SK-N-SH (cell line): ENCODE measurements at regions not wholly inside any gene's neighbourhood (a gene's known extent, or its start where the extent isn't known, plus 50 kb on each side); places are given as distances from the start of the nearest gene placed in this dataset.

ENCODE experiments used
- CTCF ChIA-PET: fragments of 300-600, 350-600 bp; formaldehyde crosslinking; extraction: SDS; loops from one replicate; lab custom pipeline; 2021; lab: Yijun Ruan, JAX
- POLR2A ChIA-PET: fragments of 350-600 bp; sonication (Branson Sonifier 250); formaldehyde crosslinking; extraction: SDS; loops from one replicate; lab custom pipeline; 2020; ENCODE audit warnings: antibody characterized with exemption, inconsistent platforms; lab: Yijun Ruan, JAX
- DNase-seq: peaks from one replicate; pipeline ENCODE4 v3.0.0; 2012
- H2AFZ ChIP-seq: fragments of 200-600 bp; sonication (generic); 2 replicates; pipeline ENCODE4 v1.8.1; 2016; ENCODE audit warnings: antibody characterized with exemption, mild to moderate bottlenecking, low read depth
- H3F3A ChIP-seq: fragments of 200-600 bp; sonication (generic); replicated peaks from 2 replicates; pipeline ENCODE3; 2016; ENCODE audit warnings: antibody characterized with exemption, mild to moderate bottlenecking; ENCODE audit not compliant: insufficient read depth
- H3K27ac ChIP-seq, 2 experiments: fragments of 200-500 bp in 1 of 2; fragments of 200-600 bp in 1 of 2; sonication (Bioruptor generic) in 1 of 2; sonication (generic), shearing (Covaris generic) in 1 of 2; 2 replicates each; pipeline versions ENCODE4 v1.5.1 to v1.6.1; 2014 to 2016; ENCODE audit warnings: low read depth in 2 of 2, inconsistent platforms in 1 of 2, low read length in 1 of 2, mild to moderate bottlenecking in 1 of 2, mixed read lengths in 1 of 2
- H3K27me3 ChIP-seq: fragments of 200-600 bp; sonication (generic), shearing (Covaris generic); 2 replicates; pipeline ENCODE4 v1.6.1; 2016; ENCODE audit warnings: mixed run types; ENCODE audit not compliant: insufficient read depth
- H3K36me3 ChIP-seq, 2 experiments: fragments of 200-500 bp in 1 of 2; fragments of 200-600 bp in 1 of 2; sonication (Bioruptor generic) in 1 of 2; sonication (generic) in 1 of 2; replicated peaks in 1 of 2; 2 replicates each; pipeline versions ENCODE3 to v1.5.1; 2014 to 2016; ENCODE audit warnings: low read length in 1 of 2, mild to moderate bottlenecking in 1 of 2; ENCODE audit not compliant: insufficient read depth in 2 of 2, control insufficient read depth in 1 of 2
- H3K4me1 ChIP-seq, 2 experiments: fragments of 200-500 bp in 1 of 2; fragments of 200-600 bp in 1 of 2; sonication (Bioruptor generic) in 1 of 2; sonication (generic), shearing (Covaris generic) in 1 of 2; 2 replicates each; pipeline versions ENCODE4 v1.5.1 to v1.6.1; 2014 to 2016; ENCODE audit warnings: low read depth in 1 of 2, low read length in 1 of 2, mixed run types in 1 of 2; ENCODE audit not compliant: insufficient read depth in 2 of 2, control insufficient read depth in 1 of 2
- H3K4me2 ChIP-seq: fragments of 200-600 bp; sonication (generic), shearing (Covaris generic); 2 replicates; pipeline ENCODE4 v1.6.1; 2017; ENCODE audit warnings: mixed run types
- H3K4me3 ChIP-seq, 2 experiments: fragments of 200-500 bp in 1 of 2; fragments of 200-600 bp in 1 of 2; sonication (Bioruptor generic) in 1 of 2; sonication (generic), shearing (Covaris generic) in 1 of 2; 2 replicates each; pipeline versions ENCODE4 v1.5.1 to v1.8.1; 2014 to 2016; ENCODE audit warnings: low read depth in 2 of 2, inconsistent platforms in 1 of 2, low read length in 1 of 2, mild to moderate bottlenecking in 1 of 2, mixed read lengths in 1 of 2, moderate library complexity in 1 of 2
- H3K79me2 ChIP-seq: fragments of 200-600 bp; sonication (generic); 2 replicates; pipeline ENCODE4 v1.8.1; 2017; ENCODE audit warnings: mild to moderate bottlenecking; ENCODE audit not compliant: insufficient read depth
- H3K9ac ChIP-seq: fragments of 200-600 bp; sonication (generic); 2 replicates; pipeline ENCODE4 v1.6.1; 2017; ENCODE audit warnings: mixed run types
- H3K9me2 ChIP-seq: fragments of 200-600 bp; sonication (generic); 2 replicates; pipeline ENCODE4 v1.6.1; 2017; ENCODE audit warnings: mixed run types
- H3K9me3 ChIP-seq: fragments of 200-600 bp; sonication (generic); 2 replicates; pipeline ENCODE4 v1.6.1; 2017; ENCODE audit warnings: mixed run types, mild to moderate bottlenecking, moderate library complexity
- H4K20me1 ChIP-seq: fragments of 200-600 bp; sonication (generic); 2 replicates; pipeline ENCODE4 v1.6.1; 2017; ENCODE audit warnings: mild to moderate bottlenecking, mixed run types; ENCODE audit not compliant: insufficient read depth
- EZH2phosphoT487 ChIP-seq: fragments of 200-600 bp; sonication (generic); IDR thresholded peaks from 2 replicates; pipeline ENCODE4 v1.6.1; 2017; ENCODE audit warnings: low read depth, mixed run types, mild to moderate bottlenecking, antibody characterized with exemption, moderate library complexity, borderline replicate concordance
- FOXM1 ChIP-seq: IDR thresholded peaks from 2 replicates; pipeline ENCODE4 v1.4.0; 2012; ENCODE audit warnings: low read depth, mild to moderate bottlenecking
- GABPA ChIP-seq: IDR thresholded peaks from 2 replicates; pipeline ENCODE4 v1.4.0; 2012; ENCODE audit warnings: low read depth, mild to moderate bottlenecking
- MEF2A ChIP-seq: IDR thresholded peaks from 2 replicates; pipeline ENCODE4 v1.4.0; 2012; ENCODE audit warnings: low read depth, borderline replicate concordance
- MXI1 ChIP-seq: IDR thresholded peaks from 2 replicates; pipeline ENCODE4 v1.6.1; 2012; ENCODE audit warnings: mild to moderate bottlenecking, low read depth, low read length, improper control_type of control experiment
- NFIC ChIP-seq: IDR thresholded peaks from 2 replicates; pipeline ENCODE4 v1.4.0; 2012; ENCODE audit warnings: borderline replicate concordance
- RAD21 ChIP-seq: IDR thresholded peaks from 2 replicates; pipeline ENCODE4 v1.6.1; 2012; ENCODE audit warnings: mild to moderate bottlenecking, low read length
- RCOR1 ChIP-seq: fragments of 150-350 bp; IDR thresholded peaks from 2 replicates; pipeline ENCODE4 v1.6.1; 2017; ENCODE audit warnings: antibody characterized with exemption, low read length
- RFX5 ChIP-seq: IDR thresholded peaks from 2 replicates; pipeline ENCODE4 v1.6.1; 2012; ENCODE audit warnings: mild to moderate bottlenecking, improper control_type of control experiment, low read length
- RXRA ChIP-seq: IDR thresholded peaks from 2 replicates; pipeline ENCODE4 v1.4.0; 2012; ENCODE audit warnings: low read depth, mild to moderate bottlenecking, borderline replicate concordance
- SIN3A ChIP-seq: IDR thresholded peaks from 2 replicates; pipeline ENCODE4 v1.6.1; 2012; ENCODE audit warnings: low read depth, mild to moderate bottlenecking, low read length, moderate library complexity, borderline replicate concordance
- SMC3 ChIP-seq: IDR thresholded peaks from 2 replicates; pipeline ENCODE4 v1.6.1; 2012; ENCODE audit warnings: low read depth, low read length, improper control_type of control experiment
- TEAD4 ChIP-seq: IDR thresholded peaks from 2 replicates; pipeline ENCODE4 v1.4.0; 2012; ENCODE audit warnings: mild to moderate bottlenecking, borderline replicate concordance; ENCODE audit not compliant: insufficient read depth
- YY1 ChIP-seq: IDR thresholded peaks from 2 replicates; pipeline ENCODE4 v1.4.0; 2012; ENCODE audit warnings: low read depth, mild to moderate bottlenecking
- WGBS: methylation state at CpG from one replicate; pipeline ENCODE4 v1.1.6; 2017; ENCODE audit warnings: low lambda C conversion rate; 5-methylcytosine and 5-hydroxymethylcytosine counted together
- TF ChIP-seq, protein P1 (sequence below): fragments of 150-350 bp; IDR thresholded peaks from 2 replicates; pipeline ENCODE4 v1.6.1; 2016; ENCODE audit warnings: mild to moderate bottlenecking, low read depth, low read length
- TF ChIP-seq, protein P2 (sequence below): IDR thresholded peaks from 2 replicates; pipeline ENCODE4 v1.4.0; 2012; ENCODE audit warnings: low read depth, borderline replicate concordance
- TF ChIP-seq, protein P3 (sequence below): IDR thresholded peaks from 2 replicates; pipeline ENCODE4 v1.6.1; 2012; ENCODE audit warnings: mild to moderate bottlenecking, low read depth, low read length, moderate library complexity
- TF ChIP-seq, protein P4 (sequence below): IDR thresholded peaks from 2 replicates; pipeline ENCODE4; 2012

DNA sequence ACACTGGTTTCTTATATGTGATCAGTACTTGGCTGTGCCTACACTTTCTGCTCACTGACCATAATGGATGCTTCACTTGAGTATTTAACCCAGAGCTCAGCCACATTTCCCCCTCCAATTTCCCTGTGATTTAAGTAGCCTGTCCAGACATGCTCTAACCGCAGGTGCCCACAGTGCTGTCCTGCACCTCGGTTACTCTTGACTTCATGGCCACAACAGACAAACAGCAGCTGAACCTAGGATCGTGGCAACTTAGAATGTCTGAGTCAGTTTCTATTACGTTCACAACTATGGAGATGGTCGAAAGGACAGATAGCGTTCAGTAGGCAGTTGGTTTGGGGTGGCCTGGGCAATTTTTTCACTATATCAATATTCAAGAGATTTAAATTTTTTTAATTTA, 306.9 kb upstream of the SGK1 start:
- TF ChIP-seq GABPA, result no peak
- TF ChIP-seq EZH2phosphoT487, result no peak
- no peak for TF ChIP-seq MEF2A
- TF ChIP-seq NFIC, result no peak
- TF ChIP-seq, protein P1, sequence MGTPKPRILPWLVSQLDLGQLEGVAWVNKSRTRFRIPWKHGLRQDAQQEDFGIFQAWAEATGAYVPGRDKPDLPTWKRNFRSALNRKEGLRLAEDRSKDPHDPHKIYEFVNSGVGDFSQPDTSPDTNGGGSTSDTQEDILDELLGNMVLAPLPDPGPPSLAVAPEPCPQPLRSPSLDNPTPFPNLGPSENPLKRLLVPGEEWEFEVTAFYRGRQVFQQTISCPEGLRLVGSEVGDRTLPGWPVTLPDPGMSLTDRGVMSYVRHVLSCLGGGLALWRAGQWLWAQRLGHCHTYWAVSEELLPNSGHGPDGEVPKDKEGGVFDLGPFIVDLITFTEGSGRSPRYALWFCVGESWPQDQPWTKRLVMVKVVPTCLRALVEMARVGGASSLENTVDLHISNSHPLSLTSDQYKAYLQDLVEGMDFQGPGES, result no peak
- TF ChIP-seq SIN3A, result no peak
- TF ChIP-seq SMC3, result no peak
- TF ChIP-seq RCOR1, result no peak
- TF ChIP-seq RFX5, result no peak
- TF ChIP-seq RAD21, result no peak
- no peak for TF ChIP-seq FOXM1
- TF ChIP-seq, protein P2, sequence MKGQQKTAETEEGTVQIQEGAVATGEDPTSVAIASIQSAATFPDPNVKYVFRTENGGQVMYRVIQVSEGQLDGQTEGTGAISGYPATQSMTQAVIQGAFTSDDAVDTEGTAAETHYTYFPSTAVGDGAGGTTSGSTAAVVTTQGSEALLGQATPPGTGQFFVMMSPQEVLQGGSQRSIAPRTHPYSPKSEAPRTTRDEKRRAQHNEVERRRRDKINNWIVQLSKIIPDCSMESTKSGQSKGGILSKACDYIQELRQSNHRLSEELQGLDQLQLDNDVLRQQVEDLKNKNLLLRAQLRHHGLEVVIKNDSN, result no peak
- no peak for TF ChIP-seq MXI1
- no peak for TF ChIP-seq YY1
- no peak for TF ChIP-seq RXRA
- no peak overlapping the region for H3K9ac ChIP-seq
- WGBS, result 88% methylated on average over 6 of the region's 6 CpGs

DNA sequence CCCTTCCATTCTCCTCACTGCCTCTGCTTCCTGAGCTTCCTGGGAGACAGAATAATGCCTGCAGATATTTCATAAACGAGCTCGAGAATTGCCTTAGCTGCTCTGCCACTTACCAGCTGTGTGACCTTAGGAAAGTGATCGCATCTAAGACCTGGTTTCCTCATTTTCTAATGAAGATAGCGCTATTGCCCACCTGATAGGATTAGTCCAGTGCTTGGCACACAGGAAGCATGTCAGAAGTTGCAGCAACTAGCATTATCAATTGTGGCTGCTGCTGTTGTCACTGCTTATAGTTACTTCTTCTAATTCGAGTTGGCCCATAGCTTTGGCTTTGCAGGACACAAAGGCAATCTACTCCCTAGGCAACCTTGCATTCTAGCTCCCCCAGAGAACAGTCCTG, 305.5 kb upstream of the SGK1 start:
- no peak overlapping the region for H3K4me3 ChIP-seq
- H3K9ac ChIP-seq, result no peak overlapping the region
- no peak overlapping the region for H2AFZ ChIP-seq
- H3F3A ChIP-seq, result no peaks in the 10 kb centered on the region
- no peaks in the 10 kb centered on the region for H3K9me3 ChIP-seq
- no peak overlapping the region for H3K4me2 ChIP-seq
- DNase-seq, result no peak
- peaks cover 2 to 4% of the 10 kb centered on the region in 2 experiments; a peak in 2 of 4 replicates for H3K4me1 ChIP-seq
- no peaks in the 10 kb centered on the region for H3K79me2 ChIP-seq
- no peaks in the 10 kb centered on the region for H3K36me3 ChIP-seq
- no peaks in the 10 kb centered on the region for H3K9me2 ChIP-seq
- CTCF ChIA-PET, result no interaction called here
- H3K27ac ChIP-seq, result no peak overlapping the region
- H3K27me3 ChIP-seq, result no peaks in the 10 kb centered on the region
- H4K20me1 ChIP-seq, result no peaks in the 10 kb centered on the region
- 90% methylated on average over 5 of the region's 5 CpGs for WGBS
- POLR2A ChIA-PET, result no interaction called here
- TF ChIP-seq TEAD4, result no peak
- TF ChIP-seq, protein P3, sequence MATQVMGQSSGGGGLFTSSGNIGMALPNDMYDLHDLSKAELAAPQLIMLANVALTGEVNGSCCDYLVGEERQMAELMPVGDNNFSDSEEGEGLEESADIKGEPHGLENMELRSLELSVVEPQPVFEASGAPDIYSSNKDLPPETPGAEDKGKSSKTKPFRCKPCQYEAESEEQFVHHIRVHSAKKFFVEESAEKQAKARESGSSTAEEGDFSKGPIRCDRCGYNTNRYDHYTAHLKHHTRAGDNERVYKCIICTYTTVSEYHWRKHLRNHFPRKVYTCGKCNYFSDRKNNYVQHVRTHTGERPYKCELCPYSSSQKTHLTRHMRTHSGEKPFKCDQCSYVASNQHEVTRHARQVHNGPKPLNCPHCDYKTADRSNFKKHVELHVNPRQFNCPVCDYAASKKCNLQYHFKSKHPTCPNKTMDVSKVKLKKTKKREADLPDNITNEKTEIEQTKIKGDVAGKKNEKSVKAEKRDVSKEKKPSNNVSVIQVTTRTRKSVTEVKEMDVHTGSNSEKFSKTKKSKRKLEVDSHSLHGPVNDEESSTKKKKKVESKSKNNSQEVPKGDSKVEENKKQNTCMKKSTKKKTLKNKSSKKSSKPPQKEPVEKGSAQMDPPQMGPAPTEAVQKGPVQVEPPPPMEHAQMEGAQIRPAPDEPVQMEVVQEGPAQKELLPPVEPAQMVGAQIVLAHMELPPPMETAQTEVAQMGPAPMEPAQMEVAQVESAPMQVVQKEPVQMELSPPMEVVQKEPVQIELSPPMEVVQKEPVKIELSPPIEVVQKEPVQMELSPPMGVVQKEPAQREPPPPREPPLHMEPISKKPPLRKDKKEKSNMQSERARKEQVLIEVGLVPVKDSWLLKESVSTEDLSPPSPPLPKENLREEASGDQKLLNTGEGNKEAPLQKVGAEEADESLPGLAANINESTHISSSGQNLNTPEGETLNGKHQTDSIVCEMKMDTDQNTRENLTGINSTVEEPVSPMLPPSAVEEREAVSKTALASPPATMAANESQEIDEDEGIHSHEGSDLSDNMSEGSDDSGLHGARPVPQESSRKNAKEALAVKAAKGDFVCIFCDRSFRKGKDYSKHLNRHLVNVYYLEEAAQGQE, result no peak
- no peak for TF ChIP-seq YY1
- TF ChIP-seq, protein P4, sequence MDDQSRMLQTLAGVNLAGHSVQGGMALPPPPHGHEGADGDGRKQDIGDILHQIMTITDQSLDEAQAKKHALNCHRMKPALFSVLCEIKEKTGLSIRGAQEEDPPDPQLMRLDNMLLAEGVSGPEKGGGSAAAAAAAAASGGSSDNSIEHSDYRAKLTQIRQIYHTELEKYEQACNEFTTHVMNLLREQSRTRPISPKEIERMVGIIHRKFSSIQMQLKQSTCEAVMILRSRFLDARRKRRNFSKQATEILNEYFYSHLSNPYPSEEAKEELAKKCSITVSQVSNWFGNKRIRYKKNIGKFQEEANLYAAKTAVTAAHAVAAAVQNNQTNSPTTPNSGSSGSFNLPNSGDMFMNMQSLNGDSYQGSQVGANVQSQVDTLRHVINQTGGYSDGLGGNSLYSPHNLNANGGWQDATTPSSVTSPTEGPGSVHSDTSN, result no peak
- TF ChIP-seq RCOR1, result no peak
- TF ChIP-seq FOXM1, result no peak

More for the DNA sequence above, 306.9 kb upstream of the SGK1 start:
- Histone ChIP-seq H3K4me1 (peaks cover 2 to 4% of the 10 kb centered on the region in 2 experiments; a peak in 2 of 4 replicates), H3K27me3 (no peaks in the 10 kb centered on the region), H3K9me2 (no peaks in the 10 kb centered on the region), H3K9me3 (no peaks in the 10 kb centered on the region), H3K4me2 (no peak overlapping the region), H3F3A (no peaks in the 10 kb centered on the region), H3K36me3 (no peaks in the 10 kb centered on the region), H4K20me1 (no peaks in the 10 kb centered on the region), H3K4me3 (no peak overlapping the region), H3K79me2 (no peaks in the 10 kb centered on the region), H2AFZ (no peak overlapping the region), H3K27ac (no peak overlapping the region)
- ChIA-PET POLR2A (no interaction called here), CTCF (no interaction called here)
- DNase-seq, result no peak
